Activated CD8-positive, alpha-beta memory T cell treated with anti-CD3 and anti-CD28 coated beads, Interleukin-2, amount 50 U/mL, for 48 hours (primary cell): ENCODE measurements at regions not wholly inside any gene's neighbourhood (a gene's known extent, or its start where the extent isn't known, plus 50 kb on each side); places are given as distances from the start of the nearest gene placed in this dataset.

Source experiments
- DNase-seq: peaks from one replicate; pipeline ENCODE4 v3.0.0-alpha.2; 2020

DNA sequence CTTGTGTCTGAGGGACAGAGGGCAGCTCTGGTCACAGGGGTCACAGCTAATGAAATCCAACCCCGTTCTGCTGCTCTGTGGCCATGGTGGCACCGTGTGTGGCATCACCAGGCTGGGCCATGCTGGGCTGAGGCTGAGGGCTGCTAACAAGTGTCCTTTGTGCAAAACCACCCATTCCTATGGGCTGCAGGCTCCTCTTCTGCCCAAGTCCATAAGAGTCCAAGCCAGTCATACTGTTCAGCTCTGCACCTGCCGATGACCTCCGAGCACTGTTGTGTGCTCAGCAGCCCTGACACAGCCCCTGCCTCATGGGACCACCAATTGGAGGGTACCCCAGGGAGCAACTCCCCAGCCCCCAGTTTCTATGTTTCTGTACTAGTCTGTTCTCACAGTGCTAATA lies 133.1 kb downstream of the WDR11 start:
- DNase-seq, result no peak

DNA sequence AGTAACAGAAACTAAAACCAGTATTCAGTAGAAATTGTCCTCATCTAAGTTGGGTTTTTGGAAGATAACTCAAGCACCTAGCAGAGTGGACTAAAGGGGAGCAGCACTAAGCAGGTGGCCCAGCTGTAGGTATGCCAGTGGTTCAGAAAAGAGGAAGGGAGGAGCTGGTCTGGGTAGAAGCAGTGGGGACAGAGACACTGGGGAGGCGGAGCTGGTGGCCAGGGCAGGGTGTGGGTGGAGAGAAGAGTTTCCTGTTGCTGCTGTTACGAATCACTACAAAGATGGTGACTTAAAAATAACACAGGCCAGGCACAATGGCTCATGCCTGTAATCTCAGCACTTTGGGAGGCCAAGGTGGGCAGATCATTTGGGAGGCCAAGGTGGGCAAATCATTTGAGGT lies 136.2 kb downstream of the WDR11 start:
- no peak for DNase-seq

DNA sequence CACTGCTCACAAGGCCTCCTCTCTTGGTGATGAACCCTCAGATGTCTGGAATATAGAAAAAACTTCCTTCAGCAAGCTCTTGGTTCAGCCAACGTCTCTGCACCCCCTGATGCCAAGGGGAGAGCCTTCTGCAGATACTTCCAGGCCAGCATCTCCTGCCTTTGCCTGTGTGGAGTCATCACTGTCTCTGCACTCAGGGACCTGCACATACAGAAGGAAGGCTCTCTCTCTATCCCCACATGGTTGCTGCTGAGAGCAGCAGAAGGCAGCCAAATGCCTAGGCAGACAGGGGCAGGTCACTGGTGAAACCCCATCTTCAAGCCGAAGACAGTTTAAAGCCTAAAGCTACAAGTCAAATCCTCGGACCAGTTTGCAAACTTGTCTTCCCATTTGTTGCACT lies 137.6 kb downstream of the WDR11 start:
- no peak for DNase-seq

DNA sequence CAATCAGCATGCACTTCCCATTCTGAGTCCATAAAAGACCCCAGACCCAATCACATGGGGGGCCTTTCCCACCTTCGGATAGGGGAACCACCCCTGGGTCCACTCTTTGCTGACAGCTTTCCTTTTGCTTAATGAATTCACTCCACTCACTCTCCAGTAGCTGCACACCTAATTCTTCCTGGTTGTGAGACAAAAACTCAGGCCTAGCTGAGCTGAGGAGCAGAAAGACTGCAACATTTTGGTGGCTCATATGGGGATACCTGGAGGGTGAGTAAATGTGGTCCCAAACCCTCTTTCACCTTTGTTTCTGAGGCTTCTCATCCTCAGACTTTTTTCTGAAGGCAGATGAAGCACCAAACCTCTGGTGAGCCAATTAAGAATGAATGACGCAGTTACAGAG lies 138.1 kb downstream of the WDR11 start:
- DNase-seq, result no peak

DNA sequence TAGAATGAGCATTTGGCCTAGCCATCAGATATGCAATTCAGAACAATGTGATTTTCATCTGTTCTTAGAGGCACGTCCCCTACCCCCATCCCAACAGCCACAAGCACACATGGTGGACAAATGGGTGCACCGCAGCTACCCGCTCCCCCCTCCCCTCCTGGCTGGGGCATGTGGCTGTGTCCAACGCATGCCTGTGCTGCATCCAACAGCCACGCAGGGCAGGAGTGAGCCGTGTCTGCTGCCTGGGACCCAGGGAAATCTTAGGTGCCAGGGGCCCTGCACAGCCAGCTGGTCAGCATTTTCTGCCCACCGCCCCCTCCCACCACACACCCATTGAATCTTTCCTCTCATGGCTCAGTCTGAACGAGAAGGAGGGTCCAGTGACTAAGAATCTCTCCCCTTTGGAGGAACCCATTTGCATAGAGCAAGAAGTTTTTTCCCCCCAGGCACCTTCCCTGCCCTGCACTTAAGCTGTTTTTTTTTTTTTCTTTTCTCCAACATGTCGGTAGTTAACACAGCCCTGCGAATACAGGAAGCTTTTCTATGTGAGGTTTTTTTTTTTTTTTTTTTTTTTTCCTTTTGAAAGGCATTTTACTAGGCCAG lies 138.9 kb downstream of the WDR11 start:
- DNase-seq, result no peak

DNA sequence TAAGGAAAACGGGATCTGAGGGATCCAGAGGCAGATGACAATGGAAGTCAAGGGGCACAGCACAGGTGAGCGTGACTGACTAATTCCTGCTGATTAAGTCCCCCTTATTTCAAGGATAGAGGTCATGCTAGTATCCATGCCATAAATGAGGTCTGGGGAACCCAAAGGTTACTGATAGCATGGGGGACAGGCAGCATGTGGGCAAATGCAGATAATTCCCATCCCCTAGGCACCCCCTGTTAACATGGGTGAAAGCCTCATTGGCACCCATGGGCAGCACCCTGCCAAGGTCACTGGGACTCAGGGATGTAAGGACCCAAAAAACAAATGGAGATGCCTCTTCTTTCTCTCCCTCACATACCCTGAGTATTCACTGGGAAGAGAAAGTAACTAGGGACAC lies 139.7 kb downstream of the WDR11 start:
- no peak for DNase-seq

DNA sequence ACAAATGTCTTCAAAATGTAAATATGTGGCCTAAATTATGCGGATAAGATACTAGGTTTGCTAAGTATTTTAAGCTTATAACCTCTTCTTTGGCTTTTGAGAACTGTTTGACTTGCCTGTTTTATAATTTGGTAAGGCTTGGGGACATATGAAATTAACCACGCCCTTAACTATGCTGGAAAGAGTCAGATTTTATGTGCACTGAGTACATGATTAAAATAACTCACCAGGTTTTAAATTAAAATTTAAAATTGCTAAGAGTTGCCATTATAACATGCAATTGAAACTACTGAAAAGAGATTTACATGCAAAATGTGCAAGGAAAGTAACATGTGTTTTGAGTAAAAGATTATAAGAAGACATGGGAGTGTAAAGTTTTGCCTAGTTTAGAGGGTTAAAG lies 141.9 kb downstream of the WDR11 start:
- no peak for DNase-seq

DNA sequence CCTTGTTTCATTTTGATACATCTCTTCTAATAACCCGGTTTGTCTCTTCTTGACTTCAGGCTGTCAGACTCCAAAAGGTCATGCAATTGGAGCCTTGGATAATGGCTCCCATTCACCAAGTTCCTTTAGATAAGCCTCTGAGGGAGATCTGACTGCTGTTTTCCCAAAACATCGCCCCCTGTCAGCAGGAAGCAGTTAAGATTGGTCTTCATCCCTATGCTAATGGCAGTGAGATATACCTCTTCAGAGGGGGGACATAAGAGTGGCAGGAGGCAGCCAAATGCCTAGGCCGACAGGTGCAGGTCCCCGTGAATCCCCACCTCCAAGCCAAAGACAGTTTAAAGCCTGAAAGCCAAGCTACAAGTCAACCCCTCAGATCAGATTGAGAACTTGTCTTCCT lies 144.6 kb downstream of the WDR11 start:
- no peak for DNase-seq

DNA sequence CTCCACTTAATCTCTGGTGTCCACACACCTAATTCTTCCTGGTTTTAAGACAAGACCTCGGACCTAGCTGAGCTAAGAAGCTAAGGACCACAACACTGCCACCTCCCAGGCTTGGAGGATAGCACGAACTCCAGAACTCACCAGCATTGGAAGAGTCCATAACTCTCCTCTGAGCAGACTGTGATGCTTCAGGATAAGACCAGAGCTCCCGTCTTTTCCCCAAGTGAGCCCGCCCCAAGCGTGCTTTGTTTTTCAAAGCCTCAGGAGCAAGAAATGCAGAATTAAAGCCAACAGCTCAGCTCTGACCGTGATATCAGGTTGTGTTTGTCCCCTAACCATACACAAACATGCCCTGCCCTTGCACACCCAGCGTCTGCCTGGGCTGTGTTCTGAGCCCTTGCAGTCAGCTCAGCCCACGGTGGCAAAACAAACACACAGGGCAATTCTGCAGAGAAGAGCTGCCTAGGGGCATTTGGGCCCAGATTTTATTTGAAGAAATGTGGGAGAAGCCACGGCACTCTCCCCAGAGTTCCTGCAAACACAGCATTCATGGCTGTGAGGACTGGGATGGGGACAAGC lies 145.4 kb downstream of the WDR11 start:
- DNase-seq, result no peak

DNA sequence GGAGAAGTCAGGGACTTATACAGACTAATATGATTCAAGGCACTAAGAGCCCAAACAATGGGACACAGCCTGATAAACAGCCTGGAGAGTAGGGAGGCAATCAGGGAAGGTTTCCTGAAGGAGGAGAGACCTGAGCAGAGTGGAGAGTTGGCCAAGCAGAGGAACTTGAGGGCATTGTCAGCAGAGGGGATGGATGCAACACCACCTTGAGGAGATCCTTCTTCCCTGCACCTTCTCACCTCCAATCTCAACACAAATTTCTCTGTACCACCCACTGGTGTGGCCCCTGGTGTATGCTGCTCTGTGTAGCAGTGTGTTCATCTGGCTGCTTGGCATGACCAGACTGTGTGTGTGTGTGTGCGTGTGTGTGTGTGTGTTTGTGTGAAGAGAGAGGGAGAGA lies 146.2 kb downstream of the WDR11 start:
- DNase-seq, result no peak

DNA sequence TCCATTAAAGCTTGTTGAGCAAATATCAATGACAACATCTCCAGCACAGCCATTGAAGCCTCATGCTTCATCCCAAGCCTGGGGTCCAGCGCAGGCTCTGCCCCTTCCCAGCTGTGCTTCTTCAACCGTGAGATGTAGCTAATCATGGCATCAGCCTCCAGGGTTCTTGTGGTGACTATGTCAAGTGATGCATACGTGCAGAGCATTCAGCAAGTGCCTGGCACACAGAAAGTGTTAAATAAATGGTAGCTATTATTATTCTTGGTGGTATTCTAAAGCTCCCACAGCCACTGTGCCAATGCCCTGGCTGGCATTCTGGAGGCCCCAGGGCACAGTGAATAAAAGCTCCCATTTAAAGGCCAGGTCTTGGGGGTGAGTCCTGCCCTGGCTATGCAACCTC lies 146.6 kb downstream of the WDR11 start:
- DNase-seq, result no peak

DNA sequence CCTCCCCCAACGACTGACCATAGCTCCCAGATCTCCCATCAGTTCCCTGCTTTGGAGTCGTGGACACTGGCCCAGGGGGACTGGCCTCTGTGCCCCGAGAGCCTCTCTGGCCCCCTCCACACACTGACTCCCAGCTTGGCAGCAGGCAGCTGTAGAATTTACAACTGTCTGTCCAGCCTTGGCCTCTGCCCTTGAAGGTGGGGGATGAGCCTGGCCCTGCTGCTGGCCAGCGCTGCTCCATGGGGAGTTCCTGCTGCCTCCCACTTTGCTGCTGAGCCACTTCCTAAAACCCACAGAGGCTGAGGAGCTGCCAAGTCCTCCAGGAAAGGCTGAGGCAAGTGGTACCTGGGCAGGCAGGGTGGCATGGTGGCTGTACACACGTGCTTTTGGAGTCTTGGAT lies 147.1 kb downstream of the WDR11 start:
- DNase-seq, result no peak

DNA sequence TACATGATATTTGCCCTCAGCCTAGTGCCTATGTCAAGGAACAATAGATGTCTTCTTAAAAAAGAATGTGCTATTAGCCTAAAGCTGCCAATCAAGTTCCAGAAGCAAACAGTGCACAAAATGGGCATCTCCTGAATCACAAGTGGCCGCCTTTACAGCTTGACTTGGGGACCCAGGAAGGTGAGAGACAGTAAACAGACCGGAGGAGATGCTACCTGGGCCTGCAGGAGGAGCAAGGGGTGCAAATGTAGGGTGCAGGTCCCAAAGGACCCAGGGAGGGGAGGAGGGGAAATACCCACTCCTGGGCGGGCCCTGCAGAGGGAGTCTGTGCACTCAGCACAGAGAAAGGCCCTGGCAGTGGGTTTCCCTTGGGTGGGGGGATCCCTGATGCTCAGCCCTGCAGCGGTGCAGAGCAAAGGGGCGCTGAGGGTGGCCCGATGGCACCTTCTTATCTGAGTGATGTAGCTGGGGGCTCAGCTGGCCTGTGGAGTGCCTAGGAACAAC lies 147.7 kb downstream of the WDR11 start:
- DNase-seq, result no peak

DNA sequence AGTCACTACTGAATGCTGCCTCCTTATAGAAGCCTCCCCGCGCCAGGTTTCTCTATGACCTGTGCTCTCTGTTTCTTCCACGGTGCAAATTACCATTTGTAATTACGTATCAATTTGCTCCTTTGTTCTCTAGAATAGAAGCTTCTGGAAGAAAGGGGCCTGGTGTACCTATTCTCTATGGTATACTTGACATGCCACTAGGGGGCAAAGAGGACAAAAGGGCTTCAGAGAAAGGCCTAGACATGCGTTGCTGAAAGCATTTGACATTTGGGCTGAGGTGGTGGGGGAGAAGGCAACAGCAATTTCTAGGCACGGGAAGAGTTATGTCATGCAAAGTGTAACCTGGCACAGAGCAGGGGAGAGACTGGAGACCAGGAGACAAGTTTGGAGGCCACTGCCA lies 148.7 kb downstream of the WDR11 start:
- no peak for DNase-seq

DNA sequence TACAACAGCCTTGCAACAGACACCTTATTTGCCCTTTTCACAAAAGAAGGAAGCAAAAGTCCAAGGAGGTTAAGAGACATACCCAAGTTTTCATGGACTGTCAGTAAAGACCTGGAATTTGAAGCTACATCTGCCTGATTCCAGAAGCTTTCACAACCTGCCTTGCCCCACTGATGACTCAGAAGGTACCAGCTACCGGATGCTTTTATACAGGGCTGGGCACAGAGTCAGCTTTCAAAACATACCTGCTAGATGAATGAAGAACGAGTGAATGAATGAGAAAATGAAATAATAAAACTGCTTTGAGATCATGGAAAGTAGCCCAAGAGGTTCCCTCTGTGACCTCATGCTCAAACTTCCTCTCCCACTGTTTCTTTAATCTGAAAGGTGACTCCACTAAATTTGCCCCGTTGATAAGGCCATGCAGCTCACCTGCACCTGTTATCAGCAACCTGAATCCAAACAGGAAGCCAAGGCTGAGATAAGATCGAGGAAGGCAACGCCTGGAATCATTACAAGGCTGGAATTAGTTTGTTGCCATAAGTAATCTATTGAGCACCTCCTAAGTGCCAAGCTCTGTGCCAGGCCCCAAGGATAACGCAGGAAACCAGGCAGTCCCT lies 151.5 kb downstream of the WDR11 start:
- DNase-seq, result no peak

DNA sequence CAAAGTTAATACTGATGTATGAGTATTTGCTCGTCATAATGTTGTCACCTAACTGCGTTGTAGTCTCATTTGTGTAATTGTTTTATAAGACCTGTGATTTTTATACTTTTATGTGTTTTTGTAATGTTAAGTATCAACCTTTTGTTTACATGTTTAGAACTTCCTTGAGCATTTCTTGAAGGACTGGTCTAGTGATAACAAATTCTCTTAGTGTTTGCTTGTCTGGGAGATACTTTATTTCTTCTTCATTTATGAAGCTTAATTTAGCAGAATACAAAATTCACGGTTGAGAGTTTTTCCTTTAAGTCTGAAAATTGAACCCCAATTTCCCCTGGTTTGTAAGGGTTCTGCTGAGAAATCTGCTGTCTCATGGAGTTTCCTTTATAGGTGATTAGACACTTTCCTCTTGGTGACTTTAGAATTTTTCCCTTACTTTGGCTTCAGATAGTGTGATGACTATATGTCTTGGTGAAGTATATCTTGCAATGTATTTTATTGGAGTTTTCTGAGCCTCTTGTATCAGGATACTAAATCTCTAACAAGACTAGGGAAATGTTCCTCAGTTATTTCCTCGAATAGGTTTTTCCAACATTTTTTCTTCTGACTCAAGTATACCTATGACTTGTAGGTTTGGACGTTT lies 154.9 kb downstream of the WDR11 start:
- DNase-seq, result no peak

DNA sequence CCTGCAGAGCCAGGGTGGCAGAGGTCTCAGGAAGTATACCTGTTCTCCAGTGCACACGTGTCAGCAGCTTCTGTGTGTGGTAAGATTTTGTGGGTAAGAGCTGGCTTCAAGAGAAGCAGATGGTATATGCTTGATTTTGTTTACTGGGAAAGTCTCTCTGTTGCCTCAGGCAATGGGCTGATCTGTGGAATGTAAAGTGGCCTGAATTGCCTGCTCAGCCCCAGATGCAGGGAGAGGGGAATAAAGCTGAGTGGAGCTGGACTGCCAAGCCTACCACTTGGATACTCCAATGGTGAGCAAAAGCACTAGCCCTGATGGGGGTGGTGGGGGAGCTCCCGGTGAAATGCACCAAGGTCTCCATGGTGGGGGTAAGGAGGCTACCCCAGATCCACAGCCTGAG lies 156.1 kb downstream of the WDR11 start:
- DNase-seq, result no peak

DNA sequence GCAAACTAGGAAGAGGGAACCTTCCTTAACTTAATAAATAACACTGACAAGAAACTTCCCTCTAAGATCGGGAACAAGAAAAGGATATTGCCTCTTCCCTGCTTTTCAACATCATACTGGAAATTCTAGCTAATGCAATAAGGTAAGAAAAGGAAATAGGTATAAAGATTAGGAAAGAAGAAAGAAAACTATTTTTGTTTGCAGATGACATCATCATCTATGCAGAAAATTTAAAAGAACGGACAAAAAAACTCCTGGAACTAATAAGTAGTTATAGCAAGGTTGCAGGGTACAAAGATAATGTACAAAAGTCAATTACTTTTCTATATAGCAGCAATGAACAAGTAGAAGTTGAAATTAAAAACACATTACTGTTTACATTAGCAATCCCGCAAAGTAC lies 164.8 kb downstream of the WDR11 start:
- no peak for DNase-seq

DNA sequence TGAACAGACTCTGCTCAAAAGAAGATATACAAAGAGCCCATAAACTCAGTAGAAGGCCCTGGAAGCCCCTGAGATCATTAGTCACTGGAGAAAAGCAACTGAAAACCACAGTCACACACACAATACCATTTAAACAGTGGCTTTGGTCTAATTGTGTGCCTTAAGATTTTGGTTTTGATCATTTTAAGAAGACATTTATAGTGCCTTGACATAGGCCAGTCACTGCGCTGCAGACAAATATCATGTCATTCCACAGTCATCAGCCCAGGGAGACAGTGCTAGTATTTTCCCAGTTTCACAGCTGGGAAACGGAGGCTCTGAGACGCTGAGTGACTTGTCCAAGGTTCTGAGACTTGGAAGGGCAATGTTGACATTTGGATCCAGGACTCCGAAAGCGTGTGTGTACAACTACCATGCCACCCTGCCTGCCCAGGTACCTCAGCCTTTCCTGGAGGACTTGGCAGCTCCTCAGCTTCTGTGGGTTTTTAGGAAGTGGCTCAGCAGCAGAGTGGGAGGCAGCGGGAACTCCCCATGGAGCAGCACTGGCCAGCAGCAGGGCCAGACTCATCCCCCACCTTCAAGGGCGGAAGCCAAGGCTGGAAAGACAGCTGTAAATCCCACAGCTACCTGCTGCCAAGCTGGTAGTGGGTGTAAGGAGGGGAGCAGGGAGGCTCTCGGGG lies 173.9 kb downstream of the WDR11 start:
- no peak for DNase-seq

DNA sequence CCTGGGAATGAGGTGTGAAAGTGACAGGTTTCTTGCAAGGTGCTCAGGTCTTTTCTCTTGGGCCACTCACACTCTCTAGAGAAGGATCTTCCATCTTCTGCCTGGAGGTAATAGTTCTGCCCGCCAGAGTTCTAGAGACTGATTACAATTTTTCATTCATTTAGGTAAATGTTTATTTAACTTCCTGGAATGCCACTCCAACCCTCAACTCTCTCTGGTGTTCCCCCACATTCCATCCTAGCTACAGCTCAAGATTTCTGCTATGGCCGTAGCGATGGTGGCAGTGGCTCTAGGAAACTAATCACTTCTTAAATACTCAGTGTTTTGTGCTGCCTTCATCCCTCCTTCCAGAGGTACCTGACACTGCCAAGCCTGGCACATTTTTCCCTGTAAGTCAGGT lies 174.6 kb downstream of the WDR11 start:
- no peak for DNase-seq

DNA sequence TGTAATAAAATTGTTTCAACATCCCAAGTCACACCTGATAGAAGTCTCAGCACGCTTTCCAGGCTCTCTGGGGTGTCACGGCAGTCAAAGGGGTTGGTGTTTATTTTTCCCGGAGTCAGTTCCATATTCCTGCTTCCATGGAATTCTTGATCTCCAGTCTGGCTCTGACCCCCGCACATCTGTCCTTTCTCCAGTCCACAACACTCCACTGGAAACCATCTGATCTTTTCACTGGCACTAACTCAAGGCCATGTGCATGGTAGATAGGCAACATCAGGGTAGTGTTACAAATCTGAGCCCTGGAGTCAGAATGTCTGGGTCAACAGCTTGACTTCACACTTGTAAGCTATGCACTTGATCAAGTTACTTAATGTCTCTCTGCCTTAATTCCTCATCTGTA lies 176.2 kb downstream of the WDR11 start:
- DNase-seq, result no peak

DNA sequence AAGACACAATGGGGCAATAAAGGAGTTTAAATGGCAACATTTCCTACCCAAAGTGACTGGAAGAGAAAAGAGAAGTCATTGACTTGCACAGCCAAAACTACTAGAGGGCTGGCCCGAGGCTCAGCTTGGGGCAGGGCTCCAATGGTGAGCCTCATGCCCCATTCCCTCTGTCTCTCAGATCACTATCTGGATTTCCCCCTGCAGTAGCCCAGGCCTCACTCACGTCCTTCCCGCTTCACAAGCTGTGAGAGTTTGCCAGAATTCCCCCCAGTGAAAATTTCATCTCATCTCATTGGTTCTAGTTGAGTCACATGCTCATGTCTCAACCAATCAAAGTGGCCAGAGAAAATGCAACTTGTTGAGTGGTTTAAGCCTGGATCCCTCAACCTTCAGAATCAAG lies 181.3 kb downstream of the WDR11 start:
- no peak for DNase-seq

DNA sequence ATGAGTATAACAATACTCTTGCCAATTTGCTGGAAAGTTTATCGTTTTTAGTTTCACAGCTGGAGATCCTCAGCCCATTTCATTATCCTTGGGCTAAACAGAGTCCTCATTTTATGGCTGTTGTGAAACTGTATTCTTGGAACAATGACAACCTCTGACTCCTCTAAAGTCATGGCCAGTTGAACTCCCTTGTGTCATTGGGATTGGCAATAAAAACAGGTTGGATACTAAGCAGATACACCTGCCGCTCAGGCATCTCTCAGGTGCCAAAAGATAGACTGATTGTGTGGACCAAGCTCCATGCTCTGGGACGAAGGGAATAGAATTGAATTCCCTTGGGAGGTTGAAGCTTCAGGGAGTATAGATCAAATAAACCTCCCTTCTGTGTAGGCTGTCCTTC lies 182.2 kb downstream of the WDR11 start:
- no peak for DNase-seq

DNA sequence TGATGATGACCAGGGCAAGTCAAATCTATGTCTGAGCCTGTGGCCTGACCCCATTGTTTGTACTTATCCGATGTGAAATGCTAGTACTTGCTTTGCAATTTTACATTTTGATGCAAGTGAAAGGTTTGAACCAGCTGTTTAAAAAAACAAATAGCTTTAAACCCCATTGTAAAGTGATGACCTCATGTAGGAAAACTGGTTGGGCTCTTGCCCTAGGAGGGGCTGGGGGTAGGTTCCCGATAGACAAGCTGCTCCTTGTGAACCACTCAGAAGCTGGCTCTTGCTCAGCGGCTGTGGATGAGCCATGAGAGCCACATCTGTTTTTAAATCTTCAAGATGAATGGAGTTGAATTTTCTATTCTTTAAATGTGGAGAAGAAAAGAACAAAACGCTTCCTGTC lies 185.3 kb downstream of the WDR11 start:
- no peak for DNase-seq
